ENCODE measurements at regions not wholly inside any gene's neighbourhood (a gene's known extent, or its start where the extent isn't known, plus 50 kb on each side); places are given as distances from the start of the nearest gene placed in this dataset.

GRCh38 chr4:157907226-157907946, 265.4 kb downstream of the GASK1B start:
- no peak for TF ChIP-seq HNF4G (IDR thresholded peaks at IDR 0.05)
- TF ChIP-seq ZBTB33 (IDR thresholded peaks at IDR 0.05): no peak
- no peak for TF ChIP-seq GABPA (IDR thresholded peaks at IDR 0.05 in 1 of 2, conservative IDR thresholded peaks at IDR 0.05 in 1 of 2)
- no peak for TF ChIP-seq SP1 (IDR thresholded peaks at IDR 0.05)
- no peak for TF ChIP-seq JUND (IDR thresholded peaks at IDR 0.05)
- no peak for TF ChIP-seq REST (IDR thresholded peaks at IDR 0.05)
- TF ChIP-seq MAX (IDR thresholded peaks at IDR 0.05): no peak
- TF ChIP-seq NR2F2 (IDR thresholded peaks at IDR 0.05): no peak
- TF ChIP-seq FOXA2 (IDR thresholded peaks at IDR 0.05): no peak
- TF ChIP-seq CTCF (IDR thresholded peaks at IDR 0.05; ENCODE audit: low read depth, low read length, missing input control): no peak
- no peak for TF ChIP-seq FOXA1 (IDR thresholded peaks at IDR 0.05)
- no peak for TF ChIP-seq RXRA (IDR thresholded peaks at IDR 0.05)
- 84% methylated on average over 5 of the region's 5 CpGs for WGBS
- Histone ChIP-seq H3K4me1 (ENCODE audit: control insufficient read depth in 4 of 4, insufficient read depth in 4 of 4, low read length in 3 of 4) (no peaks in the 10 kb centered on the region), H3K27ac (ENCODE audit: low read depth in 1 of 2, low read length in 2 of 2) (no peak overlapping the region), H3K9me3 (ENCODE audit: control insufficient read depth in 4 of 4, low read length in 3 of 4) (no peaks in the 10 kb centered on the region), H3K36me3 (ENCODE audit: control insufficient read depth in 4 of 4, insufficient read depth in 3 of 4, low read depth in 1 of 4, low read length in 3 of 4) (no peaks in the 10 kb centered on the region), H3K27me3 (ENCODE audit: control insufficient read depth in 4 of 4, insufficient read depth in 4 of 4, low read length in 3 of 4) (no peaks in the 10 kb centered on the region), H3K4me3 (ENCODE audit: low read depth in 1 of 3, low read length in 3 of 3) (no peak overlapping the region), H3K9ac (ENCODE audit: low read depth in 1 of 2, low read length in 2 of 2) (no peak overlapping the region)
- no peak for DNase-seq (ENCODE audit: low spot score)

GRCh38 chr4:157898836-157899605, 273.8 kb downstream of the GASK1B start:
- Histone ChIP-seq H3K9ac (ENCODE audit: low read depth in 1 of 2, low read length in 2 of 2) (no peak overlapping the region), H3K36me3 (ENCODE audit: control insufficient read depth in 4 of 4, insufficient read depth in 3 of 4, low read depth in 1 of 4, low read length in 3 of 4) (no peaks in the 10 kb centered on the region), H3K4me3 (ENCODE audit: low read depth in 1 of 3, low read length in 3 of 3) (no peak overlapping the region), H3K27me3 (ENCODE audit: control insufficient read depth in 4 of 4, insufficient read depth in 4 of 4, low read length in 3 of 4) (no peaks in the 10 kb centered on the region), H3K4me1 (ENCODE audit: control insufficient read depth in 4 of 4, insufficient read depth in 4 of 4, low read length in 3 of 4) (no peaks in the 10 kb centered on the region), H3K27ac (ENCODE audit: low read depth in 1 of 2, low read length in 2 of 2) (no peak overlapping the region), H3K9me3 (ENCODE audit: control insufficient read depth in 4 of 4, low read length in 3 of 4) (no peaks in the 10 kb centered on the region)
- DNase-seq (ENCODE audit: low spot score): no peak
- WGBS: 75% methylated on average over 3 of the region's 3 CpGs
- TF ChIP-seq FOXA1 (IDR thresholded peaks at IDR 0.05) (no peak), GABPA (IDR thresholded peaks at IDR 0.05 in 1 of 2, conservative IDR thresholded peaks at IDR 0.05 in 1 of 2) (no peak)
